ENCODE measurements at regions not wholly inside any gene's neighbourhood (a gene's known extent, or its start where the extent isn't known, plus 50 kb on each side); places are given as distances from the start of the nearest gene placed in this dataset.
"Not testable (repeated sequence)": the region's sequence is repeated elsewhere in the genome, so short reads cannot be mapped to it uniquely, and the experiment has no call there.

DNA sequence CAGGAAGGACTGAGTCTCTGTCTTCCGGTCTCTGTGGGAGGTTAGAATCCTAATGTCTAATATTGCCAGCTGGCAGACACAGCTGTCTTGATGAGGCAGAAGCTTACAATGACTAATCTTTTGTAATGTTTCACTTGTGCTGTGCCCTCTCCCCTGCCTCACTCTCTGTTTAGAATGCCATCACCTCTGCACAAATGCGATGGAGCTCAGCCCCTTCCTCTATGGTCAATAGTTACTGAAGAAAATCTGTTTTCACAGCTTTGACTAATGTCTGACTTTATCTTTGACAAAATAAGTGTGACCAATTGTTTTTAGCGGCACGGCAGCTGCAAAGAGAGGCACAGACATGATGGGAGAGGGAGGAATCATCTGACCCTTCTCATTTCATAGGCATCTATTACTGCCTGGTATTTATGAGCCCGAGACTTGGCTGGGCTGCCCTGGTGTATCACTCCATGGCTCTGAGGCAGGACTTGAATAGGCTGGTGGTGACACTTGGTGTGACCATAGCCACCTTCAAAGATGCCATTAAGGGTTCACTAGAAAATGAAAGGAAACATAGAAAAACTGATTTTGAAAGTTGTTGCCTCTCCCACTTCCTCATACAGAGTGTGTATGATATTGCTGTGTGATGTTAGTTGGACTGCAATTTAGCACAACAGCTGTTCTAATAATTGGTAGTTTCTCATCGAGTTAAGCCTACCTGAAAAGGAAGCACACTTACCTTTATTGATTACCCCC is 163.2 kb upstream of the NBPF11 start:
- no peak for DNase-seq (ENCODE audit: low spot score)

- no peak for DNase-seq (ENCODE audit: low spot score)
Measured at GRCh38 chr1:148310807-148311206, 158.7 kb upstream of the NBPF11 start.

- no peak for DNase-seq (ENCODE audit: low spot score)
Measured at GRCh38 chr1:148309940-148310500, 157.9 kb upstream of the NBPF11 start.

GRCh38 chr1:148308832-148309458 is 156.9 kb upstream of the NBPF11 start:
- no peak for DNase-seq (ENCODE audit: low spot score)

DNA sequence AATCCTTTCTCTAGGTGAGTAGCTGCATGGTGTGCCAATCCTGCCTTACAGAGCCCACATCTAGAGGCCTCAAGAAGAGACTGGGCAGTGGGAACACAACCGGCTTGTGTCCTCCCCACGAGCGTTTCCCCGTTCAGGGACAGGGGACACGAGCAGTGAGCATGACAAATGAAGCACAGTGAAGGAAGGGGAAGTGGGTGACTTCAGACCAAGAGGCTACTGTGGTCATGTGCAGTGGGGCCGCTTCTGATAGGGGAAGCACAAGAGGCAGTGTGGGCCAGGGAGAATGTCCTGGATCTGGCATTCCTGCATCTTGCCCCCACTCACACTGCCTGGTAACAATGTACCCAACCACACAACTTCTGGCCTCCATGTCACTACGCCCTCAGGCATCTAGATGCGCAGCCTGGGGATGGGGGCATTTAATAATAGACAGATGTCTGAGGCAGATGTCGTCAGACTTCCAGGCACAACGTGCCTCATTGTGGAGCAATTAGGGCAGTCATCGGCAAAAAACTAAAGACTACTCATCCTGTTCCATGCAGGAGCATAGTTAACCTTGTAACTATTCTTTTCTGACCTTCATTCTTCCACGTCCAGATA is 155.6 kb upstream of the NBPF11 start:
- DNase-seq (ENCODE audit: low spot score), result no peak

DNA sequence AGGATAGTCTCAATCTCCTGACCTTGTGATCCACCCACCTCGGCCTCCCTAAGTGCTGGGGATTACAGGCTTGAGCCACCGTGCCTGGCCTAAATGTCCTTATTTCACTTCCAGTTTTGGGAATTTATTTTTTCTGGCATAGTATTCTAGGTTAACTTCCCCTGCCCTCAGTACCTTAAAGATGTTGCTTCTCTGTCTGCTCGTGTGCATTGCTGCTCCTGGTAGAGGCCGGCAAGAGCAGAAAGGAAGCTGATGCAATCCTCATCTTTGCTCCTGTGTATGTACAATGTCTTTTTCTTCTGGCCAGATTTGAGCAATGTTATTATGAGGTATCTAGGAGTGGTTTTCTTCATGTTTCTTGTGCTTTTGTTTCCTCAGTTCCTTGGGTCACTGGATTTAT is 152.9 kb upstream of the NBPF11 start:
- DNase-seq (ENCODE audit: low spot score), result not testable (repeated sequence)

- DNase-seq (ENCODE audit: low spot score), result not testable (repeated sequence)
Measured at GRCh38 chr1:148302586-148303364, 150.7 kb upstream of the NBPF11 start.

DNA sequence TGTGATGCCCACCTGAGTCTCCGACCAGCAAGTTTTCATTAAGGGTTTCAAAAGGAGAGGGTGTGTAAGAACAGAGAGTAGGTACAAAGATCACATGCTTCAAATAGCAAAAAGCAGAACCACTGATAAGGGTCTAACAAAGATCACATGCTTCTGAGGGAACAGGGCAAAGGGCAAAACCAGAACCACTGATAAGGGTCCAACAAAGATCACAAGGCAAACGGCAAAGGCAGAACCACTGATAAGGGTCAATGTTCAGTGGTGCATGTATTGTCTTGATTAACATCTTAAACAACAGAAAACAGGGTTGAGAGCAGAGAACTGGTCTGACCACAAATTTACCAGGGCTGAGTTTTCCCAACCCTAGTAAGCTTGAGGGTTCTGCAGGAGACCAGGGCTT is 145.8 kb upstream of the NBPF11 start:
- DNase-seq (ENCODE audit: low spot score), result not testable (repeated sequence)

DNA sequence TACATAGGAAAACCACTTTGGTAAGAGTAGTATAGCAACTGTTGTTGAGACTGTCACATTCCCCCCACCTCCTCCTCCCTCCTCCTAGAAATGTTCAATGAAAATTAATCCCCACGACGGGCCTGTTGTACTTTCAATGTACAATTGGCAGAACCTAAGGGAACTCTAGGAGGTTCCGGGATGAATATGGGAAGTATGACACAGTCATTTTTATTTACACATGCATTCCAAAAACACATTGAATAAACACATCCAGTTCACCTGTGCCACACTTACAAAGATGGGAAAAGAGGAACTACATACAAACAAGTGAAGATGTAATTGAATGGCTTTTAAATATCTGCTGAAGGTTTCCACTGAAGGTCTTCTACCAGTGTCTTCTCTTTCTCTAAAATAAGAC is 144.4 kb upstream of the NBPF11 start:
- DNase-seq (ENCODE audit: low spot score), result no peak

- no peak for DNase-seq (ENCODE audit: low spot score)
Measured at GRCh38 chr1:148294116-148294807, 142.2 kb upstream of the NBPF11 start.

- DNase-seq (ENCODE audit: low spot score), result no peak
Measured at GRCh38 chr1:148293651-148294050, 141.6 kb upstream of the NBPF11 start.

- no peak for DNase-seq (ENCODE audit: low spot score)
Measured at GRCh38 chr1:148292915-148293314, 140.8 kb upstream of the NBPF11 start.

- DNase-seq (ENCODE audit: low spot score), result no peak
Measured at GRCh38 chr1:148290881-148291280, 138.8 kb upstream of the NBPF11 start.

GRCh38 chr1:148289647-148290046 is 137.6 kb upstream of the NBPF11 start:
- DNase-seq (ENCODE audit: low spot score), result no peak

GRCh38 chr1:148285946-148286345 is 133.9 kb upstream of the NBPF11 start:
- not testable (repeated sequence) for DNase-seq (ENCODE audit: low spot score)

GRCh38 chr1:148280831-148281572 is 128.9 kb upstream of the NBPF11 start:
- DNase-seq (ENCODE audit: low spot score), result not testable (repeated sequence)

GRCh38 chr1:148279002-148279542 is 127.0 kb upstream of the NBPF11 start:
- not testable (repeated sequence) for DNase-seq (ENCODE audit: low spot score)

- not testable (repeated sequence) for DNase-seq (ENCODE audit: low spot score)
Measured at GRCh38 chr1:148277865-148278279, 125.8 kb upstream of the NBPF11 start.

- DNase-seq (ENCODE audit: low spot score), result not testable (repeated sequence)
Measured at GRCh38 chr1:148267066-148267465, 115.0 kb upstream of the NBPF11 start.

Data from kidney capillary endothelial cell (primary cell).